H1 (cell line): ENCODE measurements at regions not wholly inside any gene's neighbourhood (a gene's known extent, or its start where the extent isn't known, plus 50 kb on each side); places are given as distances from the start of the nearest gene placed in this dataset.
"Not testable (repeated sequence)": the region's sequence is repeated elsewhere in the genome, so short reads cannot be mapped to it uniquely, and the experiment has no call there.

Experiments used
- CTCF ChIA-PET: fragments of 300-600 bp; sonication (Branson Sonifier 250); formaldehyde crosslinking; loops from one replicate; lab custom pipeline; 2021; ENCODE audit not compliant: partially characterized antibody; lab: Charles Lee
- POLR2A ChIA-PET: fragments of 300-600 bp; sonication (Branson Sonifier 250); formaldehyde crosslinking; loops from one replicate; lab custom pipeline; 2021; ENCODE audit warnings: inconsistent platforms; ENCODE audit not compliant: partially characterized antibody; lab: Charles Lee
- DNase-seq, 2 experiments: peaks; one replicate each; pipeline versions ENCODE4 v3.0.0 to v3.0.0-alpha.2; 2010 to 2022; ENCODE audit warnings: low spot score in 2 of 2, low read depth in 1 of 2, mixed read lengths in 1 of 2
- FAIRE-seq: peaks from 2 replicates; lab custom pipeline; 2011; peaks lifted over from hg19 to GRCh38; lab: Jason Lieb, UNC
- H2AFZ ChIP-seq: 2 replicates; pipeline ENCODE4 v1.8.1; 2012; ENCODE audit warnings: low read length, inconsistent platforms
- H2AK5ac ChIP-seq: 2 replicates; pipeline ENCODE4 v1.6.1; 2013; ENCODE audit warnings: low read depth, low read length
- H2BK120ac ChIP-seq: replicated peaks from 2 replicates; pipeline ENCODE3; 2013; ENCODE audit warnings: low read depth, low read length, inconsistent platforms
- H2BK12ac ChIP-seq: 2 replicates; pipeline ENCODE4 v1.6.1; 2013; ENCODE audit warnings: low read depth, low read length
- H2BK15ac ChIP-seq: 2 replicates; pipeline ENCODE4 v1.6.1; 2013; ENCODE audit warnings: low read length
- H2BK20ac ChIP-seq: 2 replicates; pipeline ENCODE4 v1.6.1; 2013; ENCODE audit warnings: low read length
- H2BK5ac ChIP-seq: 2 replicates; pipeline ENCODE4 v1.6.1; 2013; ENCODE audit warnings: low read depth, low read length
- H3K14ac ChIP-seq: 2 replicates; pipeline ENCODE4 v1.6.1; 2013; ENCODE audit warnings: inconsistent platforms; ENCODE audit not compliant: insufficient read length
- H3K18ac ChIP-seq: 2 replicates; pipeline ENCODE4 v1.6.1; 2013; ENCODE audit warnings: low read length; ENCODE audit errors: extremely low read depth
- H3K23ac ChIP-seq: 2 replicates; pipeline ENCODE4 v1.6.1; 2013; ENCODE audit warnings: inconsistent platforms; ENCODE audit not compliant: insufficient read length
- H3K23me2 ChIP-seq: 2 replicates; pipeline ENCODE4 v1.6.1; 2013; ENCODE audit warnings: low read depth, low read length
- H3K27ac ChIP-seq: 2 replicates; pipeline ENCODE4 v1.6.1; 2011; ENCODE audit warnings: low read depth, low read length, inconsistent platforms
- H3K27me3 ChIP-seq, 4 experiments: replicated peaks in 1 of 4; 1 replicate in 1 of 4; 2 replicates in 3 of 4; pipeline versions ENCODE4 v1.6.1 to v1.8.1; 2011 to 2013; ENCODE audit warnings: low read length in 3 of 4, mild to moderate bottlenecking in 3 of 4, inconsistent platforms in 2 of 4, mixed read lengths in 2 of 4, moderate library complexity in 1 of 4; ENCODE audit not compliant: control insufficient read depth in 3 of 4, insufficient read depth in 3 of 4; ENCODE audit errors: extremely low read depth in 1 of 4
- H3K36me3 ChIP-seq, 4 experiments: 2 replicates each; pipeline versions ENCODE4 v1.6.1 to v1.8.1; 2011 to 2013; ENCODE audit warnings: mild to moderate bottlenecking in 4 of 4, low read length in 3 of 4, moderate library complexity in 2 of 4, control low read depth in 1 of 4, inconsistent platforms in 1 of 4; ENCODE audit not compliant: insufficient read depth in 4 of 4, control insufficient read depth in 2 of 4
- H3K4ac ChIP-seq: replicated peaks from 2 replicates; pipeline ENCODE3; 2013; ENCODE audit warnings: low read length, low read depth, mixed read lengths, inconsistent platforms; ENCODE audit not compliant: insufficient read length
- H3K4me1 ChIP-seq, 4 experiments: replicated peaks in 1 of 4; 1 replicate in 1 of 4; 2 replicates in 3 of 4; pipeline versions ENCODE4 v1.6.1 to v1.8.1; 2011 to 2013; ENCODE audit warnings: low read length in 3 of 4, inconsistent platforms in 2 of 4, mixed read lengths in 1 of 4; ENCODE audit not compliant: insufficient read depth in 4 of 4, control insufficient read depth in 3 of 4
- H3K4me2 ChIP-seq, 2 experiments: 2 replicates each; pipeline versions ENCODE4 v1.6.1 to v1.8.1; 2011 to 2013; ENCODE audit warnings: low read depth in 2 of 2, low read length in 2 of 2, control low read depth in 1 of 2, inconsistent platforms in 1 of 2, mild to moderate bottlenecking in 1 of 2; ENCODE audit not compliant: insufficient read depth in 1 of 2
- H3K4me3 ChIP-seq, 4 experiments: fragments of 200-600, 300-600 bp in 1 of 4; sonication (generic), shearing (Covaris generic), sonication (Bioruptor Twin) in 1 of 4; 2 replicates each; pipeline versions ENCODE4 v1.5.1 to v1.8.1; 2011 to 2016; ENCODE audit warnings: low read length in 4 of 4, low read depth in 3 of 4, control low read depth in 2 of 4, inconsistent platforms in 2 of 4, mild to moderate bottlenecking in 2 of 4, mixed read lengths in 1 of 4, moderate library complexity in 1 of 4; ENCODE audit not compliant: insufficient read depth in 2 of 4; ENCODE audit errors: extremely low read depth in 1 of 4
- H3K56ac ChIP-seq: replicated peaks from 2 replicates; pipeline ENCODE3; 2013; ENCODE audit warnings: low read depth, mild to moderate bottlenecking, mixed read lengths, low read length, inconsistent platforms; ENCODE audit not compliant: insufficient read length
- H3K79me1 ChIP-seq: 2 replicates; pipeline ENCODE4 v1.6.1; 2013; ENCODE audit warnings: low read depth, low read length, control low read depth
- H3K79me2 ChIP-seq, 2 experiments: 2 replicates each; pipeline versions ENCODE4 v1.6.1 to v1.8.1; 2012 to 2013; ENCODE audit warnings: low read length in 2 of 2, mild to moderate bottlenecking in 2 of 2, inconsistent platforms in 1 of 2; ENCODE audit not compliant: insufficient read depth in 2 of 2, control insufficient read depth in 1 of 2
- H3K9ac ChIP-seq, 4 experiments: replicated peaks in 1 of 4; 1 replicate in 1 of 4; 2 replicates in 3 of 4; pipeline versions ENCODE4 v1.6.1 to v1.8.1; 2011 to 2013; ENCODE audit warnings: low read depth in 3 of 4, low read length in 3 of 4, control low read depth in 2 of 4, mild to moderate bottlenecking in 2 of 4, moderate library complexity in 2 of 4, inconsistent platforms in 1 of 4; ENCODE audit errors: extremely low read depth in 1 of 4
- H3K9me3 ChIP-seq, 2 experiments: 2 replicates each; pipeline versions ENCODE4 v1.6.1 to v1.8.1; 2012 to 2013; ENCODE audit warnings: mild to moderate bottlenecking in 2 of 2, moderate library complexity in 2 of 2, control low read depth in 1 of 2, inconsistent platforms in 1 of 2, low read depth in 1 of 2, low read length in 1 of 2, mixed read lengths in 1 of 2; ENCODE audit not compliant: insufficient read depth in 2 of 2
- H4K20me1 ChIP-seq, 2 experiments: replicated peaks in 1 of 2; 2 replicates each; pipeline versions ENCODE3 to v1.8.1; 2011 to 2013; ENCODE audit warnings: inconsistent platforms in 2 of 2, low read length in 2 of 2, mild to moderate bottlenecking in 1 of 2; ENCODE audit not compliant: insufficient read depth in 2 of 2, control insufficient read depth in 1 of 2
- H4K5ac ChIP-seq: 2 replicates; pipeline ENCODE4 v1.6.1; 2013; ENCODE audit warnings: low read length, low read depth, mixed read lengths, inconsistent platforms; ENCODE audit not compliant: insufficient read length
- H4K8ac ChIP-seq: 2 replicates; pipeline ENCODE4 v1.8.0; 2013; ENCODE audit warnings: mild to moderate bottlenecking, moderate library complexity, low read length, inconsistent platforms; ENCODE audit not compliant: insufficient read depth; ENCODE audit errors: extremely low read depth
- H4K91ac ChIP-seq: replicated peaks from 2 replicates; pipeline ENCODE3; 2013; ENCODE audit warnings: low read length, mixed read lengths, inconsistent platforms; ENCODE audit not compliant: insufficient read length
- WGBS, 2 experiments: shearing (Covaris generic) in 1 of 2; methylation state at CpG; one replicate each; pipeline versions ENCODE4 v1.1.6 to v1.1.7; 2013 to 2015; ENCODE audit warnings: low lambda C conversion rate in 2 of 2, mixed read lengths in 2 of 2, inconsistent platforms in 1 of 2, low coverage in 1 of 2, missing lambda C conversion rate in 1 of 2; ENCODE audit not compliant: insufficient replicate concordance in 2 of 2, insufficient coverage in 1 of 2, insufficient read length in 1 of 2; ENCODE audit errors: extremely low coverage in 1 of 2, missing lambda C conversion rate in 1 of 2; 5-methylcytosine and 5-hydroxymethylcytosine counted together

GRCh38 chr2:77592955-77593354 lies 70.8 kb upstream of the LRRTM4 start:
- not testable (repeated sequence) for H4K20me1 ChIP-seq, H3K23me2 ChIP-seq, H2BK20ac ChIP-seq, H2AK5ac ChIP-seq, H3K36me3 ChIP-seq, H3K9me3 ChIP-seq, H4K8ac ChIP-seq, H4K5ac ChIP-seq, H3K56ac ChIP-seq, H3K79me2 ChIP-seq, H3K79me1 ChIP-seq, FAIRE-seq, H2BK5ac ChIP-seq, H3K4ac ChIP-seq, H3K18ac ChIP-seq, H3K27me3 ChIP-seq, H2BK15ac ChIP-seq, H2AFZ ChIP-seq, H3K27ac ChIP-seq, H2BK120ac ChIP-seq, H2BK12ac ChIP-seq, H3K14ac ChIP-seq, H4K91ac ChIP-seq, H3K23ac ChIP-seq, H3K4me1 ChIP-seq
- peak overlapping the region in 1 of 4 experiments; percentile 55; a peak in 3 of 7 replicates for H3K9ac ChIP-seq
- H3K4me2 ChIP-seq: peak overlapping the region; percentile 49 to 70
- peak overlapping the region; percentile 27 to 62 (median 39); a peak in 6 of 8 replicates for H3K4me3 ChIP-seq
- WGBS, 2 experiments: 52% methylated on average over 15 of the region's 24 CpGs; no CpG with 5 or more reads in 1 of the 2 experiments
- ChIA-PET POLR2A (interaction anchor here (1.3 kb wide), 1 partner anchor 71 kb away, joined by 4 read pairs; the partner anchor contains the start of gene LRRTM4), CTCF (interaction anchor here (0.6 kb wide), 1 partner anchor 787 kb away, joined by 3 read pairs; no protein-coding TSS in a partner anchor)
- DNase-seq: peak in 1 of 2 experiments; percentile 71
